ENCODE measurements at regions not wholly inside any gene's neighbourhood (a gene's known extent, or its start where the extent isn't known, plus 50 kb on each side); places are given as distances from the start of the nearest gene placed in this dataset.

- BruUV-seq (replicated peaks): no TSS peak
- no peaks in the 10 kb centered on the region for H3K9me3 ChIP-seq (ENCODE audit: low read depth, low read length, poor library complexity, severe bottlenecking)
- peak overlapping the region; percentile 73 for H3K27ac ChIP-seq (ENCODE audit: low read depth, low read length, poor library complexity, severe bottlenecking)
- ChIA-PET POLR2A (ENCODE audit: low non-redundant PET) (interaction anchor here (0.6 kb wide), 1 partner anchor 352 kb away, joined by 5 read pairs; no protein-coding TSS in a partner anchor), CTCF (no interaction called here)
- peaks cover 13% of the 10 kb centered on the region for H3K4me1 ChIP-seq (ENCODE audit: insufficient read depth, low read length, poor library complexity, severe bottlenecking)
- intact Hi-C loops (cut with micrococcal nuclease; ENCODE audit: unreplicated experiment): no loop called here
- H3K27me3 ChIP-seq (replicated peaks; ENCODE audit: insufficient read depth, low read depth, low read length, poor library complexity): no peaks in the 10 kb centered on the region
- no peak for TF ChIP-seq EZH2 (IDR thresholded peaks at IDR 0.05; ENCODE audit: borderline replicate concordance, low read depth, low read length, poor library complexity, severe bottlenecking)
- TF ChIP-seq CTCF (conservative IDR thresholded peaks at IDR 0.05; ENCODE audit: low read depth, low read length): no peak
- H3K36me3 ChIP-seq (ENCODE audit: insufficient read depth, low read length, poor library complexity, severe bottlenecking): no peaks in the 10 kb centered on the region
- H3K4me3 ChIP-seq (ENCODE audit: low read depth, low read length, poor library complexity, severe bottlenecking): no peak overlapping the region
- peak; percentile 92 for DNase-seq (ENCODE audit: low spot score)
Measured at GRCh38 chr16:24635900-24636610, 93.4 kb upstream of the TNRC6A start.

- ChIA-PET CTCF (interaction anchor here (0.6 kb wide), 1 partner anchor 853 kb away, joined by 3 read pairs; no protein-coding TSS in a partner anchor), POLR2A (ENCODE audit: low non-redundant PET) (no interaction called here)
- no peaks in the 10 kb centered on the region for H3K36me3 ChIP-seq (ENCODE audit: insufficient read depth, low read length, poor library complexity, severe bottlenecking)
- no peaks in the 10 kb centered on the region for H3K27me3 ChIP-seq (replicated peaks; ENCODE audit: insufficient read depth, low read depth, low read length, poor library complexity)
- peaks cover 21% of the 10 kb centered on the region for H3K4me1 ChIP-seq (ENCODE audit: insufficient read depth, low read length, poor library complexity, severe bottlenecking)
- H3K9me3 ChIP-seq (ENCODE audit: low read depth, low read length, poor library complexity, severe bottlenecking): no peaks in the 10 kb centered on the region
- H3K27ac ChIP-seq (ENCODE audit: low read depth, low read length, poor library complexity, severe bottlenecking): no peak overlapping the region
- intact Hi-C loops (cut with micrococcal nuclease; ENCODE audit: unreplicated experiment): no loop called here
- DNase-seq (ENCODE audit: low spot score): peak; percentile 17
- TF ChIP-seq CTCF (conservative IDR thresholded peaks at IDR 0.05; ENCODE audit: low read depth, low read length) (no peak), EZH2 (IDR thresholded peaks at IDR 0.05; ENCODE audit: borderline replicate concordance, low read depth, low read length, poor library complexity, severe bottlenecking) (no peak)
- no peak overlapping the region for H3K4me3 ChIP-seq (ENCODE audit: low read depth, low read length, poor library complexity, severe bottlenecking)
- no TSS peak for BruUV-seq (replicated peaks)
Measured at GRCh38 chr16:24639769-24640168, 89.7 kb upstream of the TNRC6A start.

- intact Hi-C loops (cut with micrococcal nuclease; ENCODE audit: unreplicated experiment): loop anchor here (2.0 kb wide), 1 partner anchor 61 kb away; no protein-coding TSS in a partner anchor
- Histone ChIP-seq H3K4me3 (ENCODE audit: low read depth, low read length, poor library complexity, severe bottlenecking) (no peak overlapping the region), H3K4me1 (ENCODE audit: insufficient read depth, low read length, poor library complexity, severe bottlenecking) (peaks cover 17% of the 10 kb centered on the region), H3K27me3 (replicated peaks; ENCODE audit: insufficient read depth, low read depth, low read length, poor library complexity) (no peaks in the 10 kb centered on the region), H3K36me3 (ENCODE audit: insufficient read depth, low read length, poor library complexity, severe bottlenecking) (no peaks in the 10 kb centered on the region), H3K9me3 (ENCODE audit: low read depth, low read length, poor library complexity, severe bottlenecking) (no peaks in the 10 kb centered on the region), H3K27ac (ENCODE audit: low read depth, low read length, poor library complexity, severe bottlenecking) (peak overlapping the region; percentile 15)
- TF ChIP-seq CTCF (conservative IDR thresholded peaks at IDR 0.05; ENCODE audit: low read depth, low read length) (no peak), EZH2 (IDR thresholded peaks at IDR 0.05; ENCODE audit: borderline replicate concordance, low read depth, low read length, poor library complexity, severe bottlenecking) (no peak)
- BruUV-seq (replicated peaks): no TSS peak
- POLR2A ChIA-PET (ENCODE audit: low non-redundant PET): interaction anchor here (0.7 kb wide), 1 partner anchor 69 kb away, joined by 15 read pairs; no protein-coding TSS in a partner anchor
- CTCF ChIA-PET: no interaction called here
- DNase-seq (ENCODE audit: low spot score): peak; percentile 44
Measured at GRCh38 chr16:24643489-24643888, 86.0 kb upstream of the TNRC6A start.
